ENCODE measurements at regions not wholly inside any gene's neighbourhood (a gene's known extent, or its start where the extent isn't known, plus 50 kb on each side); places are given as distances from the start of the nearest gene placed in this dataset.

DNA sequence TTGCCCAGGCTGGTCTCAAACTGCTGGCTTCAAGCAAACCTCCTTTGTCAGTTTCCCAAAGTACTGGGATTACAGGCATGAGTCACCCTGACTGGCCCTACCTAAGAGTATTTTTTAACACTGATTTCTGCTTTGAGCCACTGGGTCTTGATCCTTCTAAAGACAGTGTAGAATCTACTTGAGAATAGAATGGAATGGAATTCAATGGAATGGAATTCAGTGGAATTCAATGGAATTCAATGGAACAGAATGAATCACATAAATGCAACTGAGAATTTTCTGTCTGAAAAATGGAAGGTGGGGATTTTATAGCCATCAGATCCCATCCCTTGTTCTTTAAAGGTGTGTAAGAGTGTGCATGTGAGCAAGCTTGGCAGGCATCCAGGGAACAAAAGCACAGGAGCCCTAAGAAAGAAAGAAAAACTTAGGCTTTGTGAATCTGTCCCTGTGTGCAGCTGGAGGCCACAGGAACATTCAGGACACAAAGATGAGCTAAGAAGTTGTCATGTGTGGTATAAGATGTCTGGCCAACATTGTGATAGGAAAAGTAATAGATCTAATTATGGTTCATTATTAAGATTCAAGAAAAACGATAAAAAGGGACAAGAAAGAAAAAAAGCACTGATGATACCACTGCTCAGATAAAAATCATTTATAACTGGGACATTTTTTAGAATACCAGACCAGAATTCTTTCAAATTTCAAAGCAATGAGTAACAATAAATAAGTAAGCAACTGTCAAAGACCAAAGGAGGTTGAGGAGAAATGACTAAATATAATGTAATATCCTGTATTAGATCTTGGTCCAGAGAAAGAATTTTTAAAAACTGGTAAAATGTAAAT lies 681.0 kb upstream of the GJE1 start:
- no peak for ATAC-seq (ENCODE audit: low FRiP score)
- TF ChIP-seq, protein P1, sequence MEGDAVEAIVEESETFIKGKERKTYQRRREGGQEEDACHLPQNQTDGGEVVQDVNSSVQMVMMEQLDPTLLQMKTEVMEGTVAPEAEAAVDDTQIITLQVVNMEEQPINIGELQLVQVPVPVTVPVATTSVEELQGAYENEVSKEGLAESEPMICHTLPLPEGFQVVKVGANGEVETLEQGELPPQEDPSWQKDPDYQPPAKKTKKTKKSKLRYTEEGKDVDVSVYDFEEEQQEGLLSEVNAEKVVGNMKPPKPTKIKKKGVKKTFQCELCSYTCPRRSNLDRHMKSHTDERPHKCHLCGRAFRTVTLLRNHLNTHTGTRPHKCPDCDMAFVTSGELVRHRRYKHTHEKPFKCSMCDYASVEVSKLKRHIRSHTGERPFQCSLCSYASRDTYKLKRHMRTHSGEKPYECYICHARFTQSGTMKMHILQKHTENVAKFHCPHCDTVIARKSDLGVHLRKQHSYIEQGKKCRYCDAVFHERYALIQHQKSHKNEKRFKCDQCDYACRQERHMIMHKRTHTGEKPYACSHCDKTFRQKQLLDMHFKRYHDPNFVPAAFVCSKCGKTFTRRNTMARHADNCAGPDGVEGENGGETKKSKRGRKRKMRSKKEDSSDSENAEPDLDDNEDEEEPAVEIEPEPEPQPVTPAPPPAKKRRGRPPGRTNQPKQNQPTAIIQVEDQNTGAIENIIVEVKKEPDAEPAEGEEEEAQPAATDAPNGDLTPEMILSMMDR (IDR thresholded peaks at IDR 0.05) = no peak
- no peak for DNase-seq (ENCODE audit: low spot score)

GRCh38 chr6:141451181-141451510 lies 681.6 kb upstream of the GJE1 start:
- TF ChIP-seq, protein P1 (IDR thresholded peaks at IDR 0.05) = no peak
- DNase-seq (ENCODE audit: low spot score) (no peak), ATAC-seq (ENCODE audit: low FRiP score) (no peak)

DNA sequence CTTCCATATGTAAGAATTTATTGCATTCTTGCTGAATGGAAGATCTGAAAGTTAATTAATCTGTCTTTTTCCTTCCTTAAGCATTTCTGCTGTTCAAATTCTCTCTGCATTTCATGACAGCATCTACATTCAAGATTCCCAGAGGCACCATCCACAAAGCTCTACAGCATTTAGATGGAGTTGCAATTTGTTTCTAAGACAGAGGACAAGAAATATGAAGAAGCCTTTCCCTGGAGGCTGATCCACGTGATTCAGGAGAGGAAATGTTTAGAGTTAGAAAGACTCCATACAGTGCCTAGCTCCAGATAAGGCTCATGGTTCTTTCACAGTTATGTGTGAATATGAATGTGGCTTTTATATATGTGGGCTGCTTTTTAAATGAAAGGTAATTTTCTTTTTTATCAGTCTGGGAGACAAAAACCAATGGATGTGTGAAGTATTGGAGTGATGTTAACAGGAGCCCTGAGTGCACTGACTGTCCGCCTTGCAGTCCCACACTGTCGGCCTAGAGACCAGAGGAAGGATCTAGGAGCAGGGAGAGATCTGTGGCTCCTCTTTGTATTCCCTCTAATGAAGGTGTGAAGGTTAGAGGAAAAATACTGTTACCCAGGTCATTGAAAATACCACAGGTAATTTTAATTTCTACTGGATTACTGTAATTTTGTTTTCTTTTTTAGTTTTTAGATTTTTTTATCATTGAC lies 686.6 kb upstream of the GJE1 start:
- DNase-seq (ENCODE audit: low spot score) = no peak
- ATAC-seq (ENCODE audit: low FRiP score) = no peak
- TF ChIP-seq, protein P1 (IDR thresholded peaks at IDR 0.05) = no peak

DNA sequence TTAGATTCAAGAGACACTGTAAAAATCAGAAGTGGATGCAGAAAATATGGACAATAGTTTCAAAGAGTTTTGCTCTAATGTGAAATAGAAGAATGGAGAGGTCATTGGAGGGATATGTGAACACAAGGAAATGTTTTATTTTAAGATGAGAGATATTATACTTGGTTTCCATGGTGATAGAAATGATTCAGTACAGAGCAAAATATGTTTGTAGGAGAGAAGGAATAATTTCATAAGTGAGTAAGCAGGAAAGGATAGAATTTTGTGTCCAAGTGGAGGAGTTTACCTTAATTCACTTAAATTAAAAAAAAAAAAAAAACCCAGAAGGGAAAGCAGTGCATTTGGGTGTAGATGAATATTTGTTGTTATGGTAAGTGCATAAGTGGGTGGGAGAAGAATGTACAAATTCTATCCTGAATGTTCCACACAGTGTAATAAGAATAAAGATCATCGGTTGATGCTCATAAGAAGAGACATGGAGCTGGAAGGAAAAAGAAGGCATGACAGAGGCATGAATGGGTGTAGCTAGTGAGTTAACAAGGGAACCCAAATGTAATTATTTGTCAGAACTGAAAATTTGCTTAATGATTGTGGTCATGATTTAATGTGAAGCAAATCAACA lies 688.9 kb upstream of the GJE1 start:
- TF ChIP-seq, protein P1 (IDR thresholded peaks at IDR 0.05) = no peak
- ATAC-seq (ENCODE audit: low FRiP score) = peak; percentile 71
- no peak for DNase-seq (ENCODE audit: low spot score)

- ATAC-seq (ENCODE audit: low FRiP score) (no peak), DNase-seq (ENCODE audit: low spot score) (no peak)
- TF ChIP-seq, protein P1 (IDR thresholded peaks at IDR 0.05) = no peak
Observed at GRCh38 chr6:141443032-141443431, 689.7 kb upstream of the GJE1 start.

DNA sequence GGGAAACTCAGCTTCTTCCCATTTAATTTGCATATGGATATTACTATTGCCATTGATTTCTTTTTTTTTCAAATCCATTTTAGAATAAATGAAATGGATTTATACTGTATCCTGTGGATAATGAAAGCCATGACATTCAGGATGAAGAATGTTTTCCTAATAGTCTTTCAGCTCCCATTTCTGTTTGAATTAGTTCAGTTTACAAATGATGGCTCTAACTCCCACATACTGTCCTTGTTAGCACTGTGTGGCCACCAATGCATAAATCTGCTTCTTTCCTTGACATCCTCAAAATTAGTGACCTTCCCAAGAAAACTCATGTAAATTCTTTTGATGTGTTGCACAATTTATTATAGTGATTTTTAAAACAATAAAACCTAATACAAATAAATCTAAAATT lies 693.2 kb upstream of the GJE1 start:
- TF ChIP-seq, protein P1 (IDR thresholded peaks at IDR 0.05) = no peak
- no peak for ATAC-seq (ENCODE audit: low FRiP score)

More for the DNA sequence above, 693.2 kb upstream of the GJE1 start:
- no peak for DNase-seq (ENCODE audit: low spot score)
